ENCODE measurements at regions not wholly inside any gene's neighbourhood (a gene's known extent, or its start where the extent isn't known, plus 50 kb on each side); places are given as distances from the start of the nearest gene placed in this dataset.

DNA sequence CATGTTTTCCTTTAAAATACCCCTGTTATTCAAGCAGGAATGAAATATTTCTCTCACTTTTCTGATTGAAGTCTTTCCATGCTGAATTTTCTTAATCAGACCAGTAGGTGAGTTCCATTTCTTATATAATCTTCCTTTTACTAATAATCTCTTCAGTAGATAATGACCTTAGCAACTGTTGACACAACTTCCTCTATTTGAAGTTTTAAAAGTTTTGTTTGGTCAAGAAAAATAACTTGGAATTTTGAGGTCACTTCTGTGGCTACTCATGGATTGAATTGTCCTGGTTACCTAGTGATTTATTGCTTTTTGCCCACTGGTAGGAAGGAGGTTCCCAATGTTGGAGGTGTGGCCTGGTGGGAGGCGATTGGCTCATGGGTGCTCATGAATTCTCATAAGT, 70.6 kb upstream of the PAXBP1 start:
- H3K27ac ChIP-seq: no peak overlapping the region
- TF ChIP-seq, protein P1, sequence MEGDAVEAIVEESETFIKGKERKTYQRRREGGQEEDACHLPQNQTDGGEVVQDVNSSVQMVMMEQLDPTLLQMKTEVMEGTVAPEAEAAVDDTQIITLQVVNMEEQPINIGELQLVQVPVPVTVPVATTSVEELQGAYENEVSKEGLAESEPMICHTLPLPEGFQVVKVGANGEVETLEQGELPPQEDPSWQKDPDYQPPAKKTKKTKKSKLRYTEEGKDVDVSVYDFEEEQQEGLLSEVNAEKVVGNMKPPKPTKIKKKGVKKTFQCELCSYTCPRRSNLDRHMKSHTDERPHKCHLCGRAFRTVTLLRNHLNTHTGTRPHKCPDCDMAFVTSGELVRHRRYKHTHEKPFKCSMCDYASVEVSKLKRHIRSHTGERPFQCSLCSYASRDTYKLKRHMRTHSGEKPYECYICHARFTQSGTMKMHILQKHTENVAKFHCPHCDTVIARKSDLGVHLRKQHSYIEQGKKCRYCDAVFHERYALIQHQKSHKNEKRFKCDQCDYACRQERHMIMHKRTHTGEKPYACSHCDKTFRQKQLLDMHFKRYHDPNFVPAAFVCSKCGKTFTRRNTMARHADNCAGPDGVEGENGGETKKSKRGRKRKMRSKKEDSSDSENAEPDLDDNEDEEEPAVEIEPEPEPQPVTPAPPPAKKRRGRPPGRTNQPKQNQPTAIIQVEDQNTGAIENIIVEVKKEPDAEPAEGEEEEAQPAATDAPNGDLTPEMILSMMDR (conservative IDR thresholded peaks at IDR 0.05): no peak

DNA sequence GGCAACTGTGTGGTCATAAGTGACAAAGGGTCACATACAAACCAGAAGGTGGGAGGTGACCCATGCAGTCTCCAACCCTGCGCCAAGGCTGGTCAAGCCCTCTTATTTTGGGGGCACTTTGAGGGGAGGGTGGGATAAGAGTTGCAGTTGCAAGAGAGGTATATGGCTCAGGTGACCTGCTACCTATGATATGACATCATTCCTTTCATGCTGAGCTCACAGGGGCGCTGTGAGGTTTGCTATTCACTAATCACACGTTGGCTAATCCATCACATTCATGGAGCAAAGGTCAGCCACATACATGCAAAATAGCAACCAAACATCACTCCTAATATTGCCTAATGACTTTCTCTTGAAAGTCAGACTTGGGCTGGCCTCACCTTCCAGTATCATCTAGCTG, 72.0 kb upstream of the PAXBP1 start:
- H3K27ac ChIP-seq: no peak overlapping the region
- TF ChIP-seq, protein P1 (conservative IDR thresholded peaks at IDR 0.05): no peak

DNA sequence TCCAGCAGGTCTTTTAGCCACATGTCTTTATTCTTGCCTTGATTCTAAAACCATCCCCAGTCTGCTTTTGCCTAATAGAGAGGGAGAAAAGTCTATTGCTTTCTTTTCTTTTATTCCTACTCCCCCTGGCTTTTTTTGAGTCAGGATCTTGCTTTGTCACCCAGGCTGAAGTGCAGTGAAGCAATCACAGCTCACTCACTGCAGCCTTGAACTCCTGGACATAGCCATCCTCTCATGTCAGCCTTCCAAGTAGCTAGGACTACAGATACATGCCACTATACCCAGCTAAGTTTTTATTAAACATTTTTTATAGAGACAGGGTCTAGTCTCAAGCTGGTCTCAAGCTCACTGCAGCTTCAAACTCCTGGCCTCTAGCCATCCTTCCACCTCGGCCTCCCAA, 72.5 kb upstream of the PAXBP1 start:
- TF ChIP-seq, protein P1 (conservative IDR thresholded peaks at IDR 0.05): no peak
- H3K27ac ChIP-seq: no peak overlapping the region

DNA sequence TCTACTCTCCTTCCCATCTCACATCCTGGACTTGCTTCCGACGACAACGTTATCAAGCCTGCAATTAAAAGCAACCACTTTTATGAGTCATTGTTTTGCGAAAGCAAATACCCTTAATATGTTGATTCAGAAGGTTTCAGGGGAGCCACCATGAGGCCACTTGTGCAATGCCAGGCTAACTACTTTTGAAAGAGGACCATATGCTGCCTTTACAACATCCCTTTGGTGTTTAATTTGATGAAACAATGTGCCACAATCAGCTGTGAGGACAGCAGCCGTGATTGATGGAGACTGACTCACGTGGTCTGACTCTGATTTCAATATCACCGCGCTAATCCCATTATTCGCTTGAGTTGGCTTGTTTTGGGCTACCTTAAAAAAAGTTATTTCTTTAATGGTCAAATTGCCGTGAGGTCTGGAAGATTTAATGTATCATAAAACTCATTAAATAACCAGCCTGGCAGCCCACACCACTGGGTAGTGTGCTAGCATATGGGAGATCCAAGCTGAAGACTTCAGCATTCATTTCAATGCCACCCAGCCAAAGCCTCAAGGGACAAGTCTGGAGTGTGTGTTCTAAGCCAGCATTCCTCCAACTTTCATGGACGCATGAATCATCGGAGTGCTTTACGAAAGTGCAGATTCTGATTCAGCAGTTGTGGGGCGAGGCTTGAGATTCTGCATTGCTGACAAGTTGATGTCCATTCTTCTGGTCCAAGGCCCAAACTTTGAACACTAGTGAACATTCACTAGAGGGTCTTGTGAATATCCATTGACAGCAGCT, 73.3 kb upstream of the PAXBP1 start:
- H3K27ac ChIP-seq: no peak overlapping the region
- TF ChIP-seq, protein P1 (conservative IDR thresholded peaks at IDR 0.05): no peak; the same call in 1 of the 2 replicates

DNA sequence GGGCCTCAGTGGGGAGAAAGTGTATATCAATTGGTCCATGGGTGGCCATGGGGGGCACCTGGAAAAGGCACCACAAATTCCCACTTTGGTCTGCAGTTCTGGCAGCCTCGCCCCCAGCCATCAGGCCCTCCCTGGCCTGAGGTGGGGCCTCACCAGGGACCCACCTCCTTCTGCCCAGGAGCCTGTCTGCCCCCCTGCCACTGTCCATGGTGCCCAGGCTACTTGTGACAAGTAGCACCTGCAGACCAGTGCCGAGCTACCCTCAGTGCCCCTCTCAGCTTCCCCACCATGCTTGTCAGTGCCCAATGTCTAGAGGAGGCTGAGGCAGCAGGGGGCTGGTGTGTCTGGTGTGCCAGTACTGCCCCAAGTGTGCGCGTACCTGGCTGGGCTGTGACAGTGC, 87.1 kb upstream of the PAXBP1 start:
- TF ChIP-seq, protein P1 (conservative IDR thresholded peaks at IDR 0.05): no peak
- no peak overlapping the region for H3K27ac ChIP-seq

DNA sequence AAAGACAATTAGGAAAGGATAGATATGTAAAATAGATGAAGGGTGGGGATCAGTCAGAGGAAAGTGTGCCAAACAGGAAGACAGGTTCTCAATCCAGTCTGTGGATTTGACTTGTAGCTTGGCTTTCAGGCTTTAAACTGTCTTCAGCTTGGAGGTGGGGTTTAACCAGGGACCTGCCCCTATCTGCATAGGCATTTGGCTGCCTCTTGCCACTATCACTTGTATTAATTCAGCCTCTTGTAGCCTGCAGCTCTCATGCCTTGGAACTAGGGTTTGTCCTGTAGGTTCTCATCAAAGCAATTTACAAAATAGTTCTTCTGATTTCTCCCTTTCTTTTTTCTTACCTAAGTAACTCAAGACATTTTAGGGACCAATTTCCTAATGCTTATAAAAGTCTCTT, 88.8 kb upstream of the PAXBP1 start:
- no peak overlapping the region for H3K27ac ChIP-seq
- TF ChIP-seq, protein P1 (conservative IDR thresholded peaks at IDR 0.05): no peak

DNA sequence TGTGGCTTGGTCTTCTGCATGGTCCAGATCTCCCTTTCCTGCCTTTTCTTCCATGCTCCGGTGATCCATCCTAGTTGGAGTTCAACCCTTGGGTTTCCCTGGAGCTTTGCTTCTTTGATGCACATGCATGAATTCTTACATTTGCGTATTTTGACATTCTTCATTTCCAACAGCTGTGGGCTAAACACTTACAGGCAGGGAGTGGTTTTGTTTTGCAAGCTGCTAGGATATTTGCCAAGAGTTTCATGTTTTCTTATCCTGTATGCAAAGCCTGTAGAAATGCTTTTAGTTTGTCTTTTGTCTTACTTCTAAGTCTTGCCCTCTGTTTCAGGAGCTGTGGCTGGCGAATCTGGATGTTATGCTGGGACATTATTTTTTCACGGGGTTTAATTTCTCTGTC, 90.3 kb upstream of the PAXBP1 start:
- TF ChIP-seq, protein P1 (conservative IDR thresholded peaks at IDR 0.05): no peak
- H3K27ac ChIP-seq: no peak overlapping the region
